Esophagus squamous epithelium (tissue), 4 donors: ENCODE measurements at regions not wholly inside any gene's neighbourhood (a gene's known extent, or its start where the extent isn't known, plus 50 kb on each side); places are given as distances from the start of the nearest gene placed in this dataset.

Experiments
- CTCF ChIP-seq, 6 experiments: fragments of 450-650 bp in 4 of 6; fragments of 200-600 bp in 2 of 6; sonication (generic) in 2 of 6; IDR thresholded peaks; one replicate each; pipeline ENCODE4 v1.5.1; 2016 to 2019; ENCODE audit warnings: antibody characterized with exemption in 6 of 6, mild to moderate bottlenecking in 4 of 6, moderate library complexity in 4 of 6
- POLR2A ChIP-seq, 4 donors: fragments of 450-650 bp; IDR thresholded peaks; one replicate each; pipeline ENCODE4 v1.6.1; 2017; ENCODE audit warnings: antibody characterized with exemption in 4 of 4, mild to moderate bottlenecking in 4 of 4, moderate library complexity in 3 of 4

DNA sequence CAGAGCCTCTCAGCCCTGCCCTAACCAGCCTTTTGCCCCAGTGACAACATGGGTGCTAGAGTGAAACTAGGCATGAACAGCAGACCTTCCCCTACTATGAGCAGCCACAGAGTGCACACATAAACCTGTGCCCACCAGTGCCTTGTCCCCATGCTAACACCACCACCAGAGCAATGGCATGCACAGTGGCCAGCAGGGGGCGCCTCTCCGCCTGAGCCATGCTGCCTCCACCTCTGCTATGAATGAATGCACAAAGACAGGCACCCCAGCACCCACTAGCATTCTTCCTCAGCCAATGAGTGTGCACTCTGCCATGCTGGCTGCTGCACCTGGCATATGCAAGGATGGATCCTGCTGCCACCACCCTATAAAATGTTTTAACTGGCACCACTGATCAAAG, 286.9 kb upstream of the FGF16 start:
- no peak for TF ChIP-seq POLR2A (IDR thresholded peaks at IDR 0.05)
- TF ChIP-seq CTCF (IDR thresholded peaks at IDR 0.05), result peak in 1 of 6 experiments; percentile 11
